Activated CD4-positive, alpha-beta memory T cell treated with anti-CD3 and anti-CD28 coated beads for 36 hours (primary cell): ENCODE measurements at regions not wholly inside any gene's neighbourhood (a gene's known extent, or its start where the extent isn't known, plus 50 kb on each side); places are given as distances from the start of the nearest gene placed in this dataset.

ENCODE experiments used
- CTCF ChIA-PET: fragments of 350-600 bp; sonication (Branson Sonifier 250); formaldehyde crosslinking; loops from one replicate; lab custom pipeline; 2021; ENCODE audit warnings: antibody characterized with exemption, inconsistent platforms; lab: Charles Lee
- POLR2A ChIA-PET: fragments of 350-600 bp; sonication (Branson Sonifier 250); formaldehyde crosslinking; loops from one replicate; lab custom pipeline; 2021; ENCODE audit warnings: antibody characterized with exemption; lab: Charles Lee
- DNase-seq: peaks from one replicate; pipeline ENCODE4 v3.0.0-alpha.2; 2020
- H3K27ac Mint-ChIP-seq: one replicate; pipeline ENCODE4 v1.8.0; 2021; ENCODE audit warnings: mixed read lengths
- H3K27me3 Mint-ChIP-seq: one replicate; pipeline ENCODE4 v1.8.0; 2021; ENCODE audit warnings: mixed read lengths
- H3K36me3 Mint-ChIP-seq: one replicate; pipeline ENCODE4 v1.8.0; 2021; ENCODE audit warnings: mixed read lengths
- H3K4me1 Mint-ChIP-seq: one replicate; pipeline ENCODE4 v1.8.0; 2021; ENCODE audit warnings: low read depth, mixed read lengths
- H3K4me3 Mint-ChIP-seq: one replicate; pipeline ENCODE4 v1.8.0; 2021; ENCODE audit warnings: mild to moderate bottlenecking, mixed read lengths
- H3K9me3 Mint-ChIP-seq: one replicate; pipeline ENCODE4 v1.8.0; 2021; ENCODE audit warnings: mixed read lengths
- intact Hi-C: fragments of 100-400 bp; cut with micrococcal nuclease; formaldehyde crosslinking; loops from one replicate; pipeline ENCODE4 v1.15.1; 2023

GRCh38 chr1:80462006-80462405, 1338.7 kb upstream of the ADGRL2 start:
- ChIA-PET POLR2A (no interaction called here), CTCF (no interaction called here)
- no peak overlapping the region for H3K4me3 Mint-ChIP-seq
- no peak overlapping the region for H3K27ac Mint-ChIP-seq
- H3K36me3 Mint-ChIP-seq, result no peaks in the 10 kb centered on the region
- H3K9me3 Mint-ChIP-seq, result peaks cover 9% of the 10 kb centered on the region
- DNase-seq, result no peak
- intact Hi-C loops, result no loop called here
- H3K27me3 Mint-ChIP-seq, result no peaks in the 10 kb centered on the region
- no peaks in the 10 kb centered on the region for H3K4me1 Mint-ChIP-seq

- ChIA-PET POLR2A (no interaction called here), CTCF (no interaction called here)
- no peaks in the 10 kb centered on the region for H3K36me3 Mint-ChIP-seq
- H3K9me3 Mint-ChIP-seq, result peaks cover 9% of the 10 kb centered on the region
- H3K4me3 Mint-ChIP-seq, result no peak overlapping the region
- intact Hi-C loops, result no loop called here
- no peak overlapping the region for H3K27ac Mint-ChIP-seq
- no peaks in the 10 kb centered on the region for H3K4me1 Mint-ChIP-seq
- no peak for DNase-seq
- no peaks in the 10 kb centered on the region for H3K27me3 Mint-ChIP-seq
Observed at GRCh38 chr1:80457409-80457808, 1343.3 kb upstream of the ADGRL2 start.

GRCh38 chr1:80453775-80454174, 1347.0 kb upstream of the ADGRL2 start:
- Mint-ChIP-seq H3K4me1 (no peaks in the 10 kb centered on the region), H3K9me3 (peaks cover 6% of the 10 kb centered on the region), H3K27ac (no peak overlapping the region), H3K36me3 (no peaks in the 10 kb centered on the region), H3K27me3 (no peaks in the 10 kb centered on the region), H3K4me3 (no peak overlapping the region)
- ChIA-PET POLR2A (no interaction called here), CTCF (no interaction called here)
- no peak for DNase-seq
- intact Hi-C loops, result no loop called here

GRCh38 chr1:80450711-80451110, 1350.0 kb upstream of the ADGRL2 start:
- H3K36me3 Mint-ChIP-seq, result no peaks in the 10 kb centered on the region
- ChIA-PET CTCF (no interaction called here), POLR2A (no interaction called here)
- no peaks in the 10 kb centered on the region for H3K27me3 Mint-ChIP-seq
- no peak overlapping the region for H3K4me3 Mint-ChIP-seq
- H3K4me1 Mint-ChIP-seq, result no peaks in the 10 kb centered on the region
- intact Hi-C loops, result no loop called here
- H3K27ac Mint-ChIP-seq, result no peak overlapping the region
- H3K9me3 Mint-ChIP-seq, result peaks cover 7% of the 10 kb centered on the region
- DNase-seq, result no peak

GRCh38 chr1:80448081-80448480, 1352.7 kb upstream of the ADGRL2 start:
- POLR2A ChIA-PET, result no interaction called here
- Mint-ChIP-seq H3K4me1 (no peaks in the 10 kb centered on the region), H3K4me3 (no peak overlapping the region), H3K36me3 (no peaks in the 10 kb centered on the region), H3K27me3 (no peaks in the 10 kb centered on the region), H3K9me3 (peaks cover 9% of the 10 kb centered on the region), H3K27ac (no peak overlapping the region)
- no peak for DNase-seq
- intact Hi-C loops, result no loop called here
- CTCF ChIA-PET, result no interaction called here

GRCh38 chr1:80447526-80447925, 1353.2 kb upstream of the ADGRL2 start:
- no peak for DNase-seq
- CTCF ChIA-PET, result no interaction called here
- intact Hi-C loops, result no loop called here

GRCh38 chr1:80445033-80445432, 1355.7 kb upstream of the ADGRL2 start:
- H3K27ac Mint-ChIP-seq, result no peak overlapping the region
- no peaks in the 10 kb centered on the region for H3K36me3 Mint-ChIP-seq
- no peak for DNase-seq
- POLR2A ChIA-PET, result no interaction called here
- CTCF ChIA-PET, result no interaction called here
- H3K4me1 Mint-ChIP-seq, result no peaks in the 10 kb centered on the region
- H3K4me3 Mint-ChIP-seq, result no peak overlapping the region
- H3K9me3 Mint-ChIP-seq, result peaks cover 10% of the 10 kb centered on the region
- intact Hi-C loops, result no loop called here
- H3K27me3 Mint-ChIP-seq, result no peaks in the 10 kb centered on the region

More at GRCh38 chr1:80447526-80447925, 1353.2 kb upstream of the ADGRL2 start:
- Mint-ChIP-seq H3K36me3 (no peaks in the 10 kb centered on the region), H3K9me3 (peaks cover 12% of the 10 kb centered on the region), H3K4me1 (no peaks in the 10 kb centered on the region), H3K27me3 (no peaks in the 10 kb centered on the region), H3K4me3 (no peak overlapping the region), H3K27ac (no peak overlapping the region)
- POLR2A ChIA-PET, result no interaction called here

GRCh38 chr1:80444171-80444570, 1356.6 kb upstream of the ADGRL2 start:
- intact Hi-C loops, result no loop called here
- ChIA-PET POLR2A (no interaction called here), CTCF (no interaction called here)
- Mint-ChIP-seq H3K27ac (no peak overlapping the region), H3K9me3 (peaks cover 15% of the 10 kb centered on the region), H3K4me1 (no peaks in the 10 kb centered on the region), H3K36me3 (no peaks in the 10 kb centered on the region), H3K27me3 (no peaks in the 10 kb centered on the region), H3K4me3 (no peak overlapping the region)
- DNase-seq, result no peak

GRCh38 chr1:80441664-80442063, 1359.1 kb upstream of the ADGRL2 start:
- intact Hi-C loops, result no loop called here
- Mint-ChIP-seq H3K4me3 (no peak overlapping the region), H3K27me3 (no peaks in the 10 kb centered on the region), H3K36me3 (no peaks in the 10 kb centered on the region), H3K4me1 (no peaks in the 10 kb centered on the region), H3K27ac (no peak overlapping the region), H3K9me3 (peaks cover 12% of the 10 kb centered on the region)
- ChIA-PET CTCF (no interaction called here), POLR2A (no interaction called here)
- no peak for DNase-seq

GRCh38 chr1:80436851-80437250, 1363.9 kb upstream of the ADGRL2 start:
- intact Hi-C loops, result no loop called here
- ChIA-PET CTCF (no interaction called here), POLR2A (no interaction called here)
- H3K36me3 Mint-ChIP-seq, result no peaks in the 10 kb centered on the region
- H3K27ac Mint-ChIP-seq, result no peak overlapping the region
- H3K4me3 Mint-ChIP-seq, result no peak overlapping the region
- no peak for DNase-seq
- H3K9me3 Mint-ChIP-seq, result peaks cover 18% of the 10 kb centered on the region
- no peaks in the 10 kb centered on the region for H3K4me1 Mint-ChIP-seq
- no peaks in the 10 kb centered on the region for H3K27me3 Mint-ChIP-seq

GRCh38 chr1:80427881-80428280, 1372.9 kb upstream of the ADGRL2 start:
- no peak for DNase-seq
- ChIA-PET CTCF (no interaction called here), POLR2A (no interaction called here)
- Mint-ChIP-seq H3K27ac (no peak overlapping the region), H3K9me3 (peaks cover 24% of the 10 kb centered on the region), H3K4me3 (no peak overlapping the region), H3K4me1 (no peaks in the 10 kb centered on the region), H3K27me3 (no peaks in the 10 kb centered on the region), H3K36me3 (no peaks in the 10 kb centered on the region)
- intact Hi-C loops, result no loop called here

GRCh38 chr1:80424249-80424648, 1376.5 kb upstream of the ADGRL2 start:
- Mint-ChIP-seq H3K36me3 (no peaks in the 10 kb centered on the region), H3K4me1 (no peaks in the 10 kb centered on the region), H3K9me3 (peaks cover 8% of the 10 kb centered on the region), H3K4me3 (no peak overlapping the region), H3K27ac (no peak overlapping the region), H3K27me3 (no peaks in the 10 kb centered on the region)
- POLR2A ChIA-PET, result no interaction called here
- CTCF ChIA-PET, result no interaction called here
- intact Hi-C loops, result no loop called here
- no peak for DNase-seq

GRCh38 chr1:80418134-80418533, 1382.6 kb upstream of the ADGRL2 start:
- no peak for DNase-seq
- H3K4me3 Mint-ChIP-seq, result no peak overlapping the region
- ChIA-PET CTCF (no interaction called here), POLR2A (no interaction called here)
- no peaks in the 10 kb centered on the region for H3K9me3 Mint-ChIP-seq
- no peaks in the 10 kb centered on the region for H3K36me3 Mint-ChIP-seq
- intact Hi-C loops, result no loop called here
- no peaks in the 10 kb centered on the region for H3K4me1 Mint-ChIP-seq
- no peaks in the 10 kb centered on the region for H3K27me3 Mint-ChIP-seq
- H3K27ac Mint-ChIP-seq, result no peak overlapping the region

GRCh38 chr1:80417671-80418070, 1383.1 kb upstream of the ADGRL2 start:
- Mint-ChIP-seq H3K4me1 (no peaks in the 10 kb centered on the region), H3K36me3 (no peaks in the 10 kb centered on the region), H3K9me3 (no peaks in the 10 kb centered on the region), H3K27ac (no peak overlapping the region), H3K27me3 (no peaks in the 10 kb centered on the region), H3K4me3 (no peak overlapping the region)
- POLR2A ChIA-PET, result no interaction called here
- intact Hi-C loops, result no loop called here
- CTCF ChIA-PET, result no interaction called here
- no peak for DNase-seq
